HEK293 (cell line): ENCODE measurements at regions not wholly inside any gene's neighbourhood (a gene's known extent, or its start where the extent isn't known, plus 50 kb on each side); places are given as distances from the start of the nearest gene placed in this dataset.

ENCODE experiments used
- MEIS1 ChIP-seq: sonication (generic); formaldehyde crosslinking; IDR thresholded peaks from 2 replicates; pipeline ENCODE4 v1.8.1; 2022; ENCODE audit warnings: missing genetic modification reagents, mild to moderate bottlenecking, borderline replicate concordance
- MYNN ChIP-seq: fragments of 450-650 bp; formaldehyde crosslinking; IDR thresholded peaks from 2 replicates; pipeline ENCODE4 v1.5.1; 2016; ENCODE audit warnings: missing biosample characterization, missing genetic modification characterization, borderline replicate concordance
- YY1 ChIP-seq: fragments of 450-650 bp; formaldehyde crosslinking; IDR thresholded peaks from 2 replicates; pipeline ENCODE4 v1.5.1; 2018; ENCODE audit warnings: missing biosample characterization, missing genetic modification characterization
- ZBTB8A ChIP-seq: fragments of 450-650 bp; formaldehyde crosslinking; IDR thresholded peaks from 2 replicates; pipeline ENCODE4 v1.5.1; 2016; ENCODE audit warnings: missing biosample characterization, missing genetic modification characterization
- ZNF239 ChIP-seq: fragments of 450-650 bp; formaldehyde crosslinking; IDR thresholded peaks from 2 replicates; pipeline ENCODE4 v1.5.1; 2016; ENCODE audit warnings: missing biosample characterization, missing genetic modification characterization
- ZNF843 ChIP-seq: fragments of 450-650 bp; formaldehyde crosslinking; IDR thresholded peaks from 2 replicates; pipeline ENCODE4 v1.5.1; 2016; ENCODE audit warnings: missing biosample characterization, missing genetic modification characterization
- TF ChIP-seq, protein P1 (sequence below): fragments of 450-650 bp; formaldehyde crosslinking; IDR thresholded peaks from 2 replicates; pipeline ENCODE4 v1.5.1; 2016; ENCODE audit warnings: missing biosample characterization, missing genetic modification characterization

DNA sequence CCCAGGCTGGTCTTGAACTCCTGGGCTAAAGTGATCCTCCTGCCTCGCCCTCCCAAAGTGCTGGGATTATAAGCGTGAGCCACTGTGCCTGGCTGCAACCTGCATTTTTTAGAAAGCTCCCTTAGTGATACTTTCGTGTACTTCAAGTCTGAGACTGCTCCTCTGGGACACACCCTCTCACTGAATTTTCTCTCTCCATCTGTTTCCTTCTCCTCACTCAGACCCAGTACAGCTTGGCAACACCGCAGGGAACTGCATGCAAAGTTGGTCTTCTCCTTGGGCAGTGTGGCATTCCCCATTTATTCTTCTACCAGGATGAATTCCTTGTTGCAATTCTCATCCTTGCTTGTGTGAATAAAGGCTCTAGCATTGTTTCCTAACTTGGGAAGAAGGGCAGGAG is 175.9 kb downstream of the LPIN1 start:
- TF ChIP-seq, protein P1, sequence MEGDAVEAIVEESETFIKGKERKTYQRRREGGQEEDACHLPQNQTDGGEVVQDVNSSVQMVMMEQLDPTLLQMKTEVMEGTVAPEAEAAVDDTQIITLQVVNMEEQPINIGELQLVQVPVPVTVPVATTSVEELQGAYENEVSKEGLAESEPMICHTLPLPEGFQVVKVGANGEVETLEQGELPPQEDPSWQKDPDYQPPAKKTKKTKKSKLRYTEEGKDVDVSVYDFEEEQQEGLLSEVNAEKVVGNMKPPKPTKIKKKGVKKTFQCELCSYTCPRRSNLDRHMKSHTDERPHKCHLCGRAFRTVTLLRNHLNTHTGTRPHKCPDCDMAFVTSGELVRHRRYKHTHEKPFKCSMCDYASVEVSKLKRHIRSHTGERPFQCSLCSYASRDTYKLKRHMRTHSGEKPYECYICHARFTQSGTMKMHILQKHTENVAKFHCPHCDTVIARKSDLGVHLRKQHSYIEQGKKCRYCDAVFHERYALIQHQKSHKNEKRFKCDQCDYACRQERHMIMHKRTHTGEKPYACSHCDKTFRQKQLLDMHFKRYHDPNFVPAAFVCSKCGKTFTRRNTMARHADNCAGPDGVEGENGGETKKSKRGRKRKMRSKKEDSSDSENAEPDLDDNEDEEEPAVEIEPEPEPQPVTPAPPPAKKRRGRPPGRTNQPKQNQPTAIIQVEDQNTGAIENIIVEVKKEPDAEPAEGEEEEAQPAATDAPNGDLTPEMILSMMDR (tag by site-specific recombination), result no peak
- TF ChIP-seq ZNF843 (tag by site-specific recombination) (no peak), MEIS1 (no peak), ZBTB8A (tag by site-specific recombination) (no peak), MYNN (tag by site-specific recombination) (no peak), YY1 (tag by site-specific recombination) (no peak), ZNF239 (no peak)
